ENCODE measurements at regions not wholly inside any gene's neighbourhood (a gene's known extent, or its start where the extent isn't known, plus 50 kb on each side); places are given as distances from the start of the nearest gene placed in this dataset.

DNA sequence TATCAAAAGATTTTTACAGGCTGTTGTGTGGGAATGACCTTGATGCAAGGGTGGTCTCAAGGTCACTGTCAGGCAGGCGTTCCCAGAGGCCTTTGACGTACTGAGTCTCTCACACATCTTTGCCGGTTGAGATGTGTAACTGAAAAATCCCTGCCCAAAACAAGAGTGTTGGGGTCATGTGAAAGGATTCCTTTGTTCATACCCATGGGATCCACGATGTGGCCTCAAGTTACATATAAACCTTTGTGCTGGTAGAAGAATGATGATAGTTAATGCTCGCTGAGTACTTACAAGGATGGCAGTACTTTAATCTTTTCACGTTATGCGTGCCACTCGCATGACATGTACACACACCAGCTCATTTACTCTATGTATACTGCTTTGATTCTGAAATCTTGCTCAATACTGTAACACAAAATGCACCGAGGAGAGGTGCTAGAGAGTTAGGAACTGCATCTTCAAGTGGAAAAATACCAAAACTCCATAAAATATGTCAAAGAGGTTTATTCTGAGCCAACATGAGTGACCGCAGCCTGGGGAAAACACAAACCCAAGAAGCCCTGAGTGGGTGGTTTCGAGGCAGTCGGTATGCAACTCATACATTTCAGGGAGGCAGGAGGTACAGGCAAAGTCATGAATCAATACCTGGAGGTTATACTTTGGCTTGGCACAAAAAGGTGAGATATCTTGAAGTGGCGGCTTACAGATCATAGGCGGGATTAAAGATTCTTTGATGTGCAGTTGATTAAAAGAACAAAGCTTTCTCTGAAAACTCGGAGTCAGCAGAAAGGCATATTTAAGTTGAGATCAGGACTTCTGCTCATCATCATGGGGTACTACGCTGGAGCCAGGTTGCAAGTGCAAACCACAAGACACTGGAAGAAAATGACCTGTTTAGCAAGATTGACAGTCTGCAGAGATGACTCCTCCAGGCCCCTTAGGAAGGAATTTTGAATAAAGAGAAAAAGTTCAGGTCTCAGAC lies 87.4 kb upstream of the ARHGEF7 start:
- H3K79me2 ChIP-seq (ENCODE audit: control insufficient read depth, insufficient read depth, low read length), result no peaks in the 10 kb centered on the region
- no peak overlapping the region for H2AFZ ChIP-seq (ENCODE audit: low read depth, low read length)
- no peaks in the 10 kb centered on the region for H3K9me3 ChIP-seq (replicated peaks; ENCODE audit: control insufficient read depth, insufficient read depth, low read length)
- no peak overlapping the region for H3K9ac ChIP-seq (replicated peaks; ENCODE audit: extremely low read depth, insufficient read depth, low read length)
- no peak overlapping the region for H3K27ac ChIP-seq (ENCODE audit: insufficient read depth, low read depth, low read length)
- intact Hi-C loops (cut with micrococcal nuclease), result no loop called here
- H4K20me1 ChIP-seq (replicated peaks; ENCODE audit: control insufficient read depth, extremely low read depth, insufficient read depth, low read length), result no peaks in the 10 kb centered on the region
- no peak overlapping the region for H3K4me3 ChIP-seq (replicated peaks in 1 of 3; ENCODE audit: insufficient read depth in 1 of 3, low read depth in 1 of 3, low read length in 3 of 3)
- no peaks in the 10 kb centered on the region for H3K4me1 ChIP-seq (ENCODE audit: control insufficient read depth, extremely low read depth, insufficient read depth, low read length)
- no peaks in the 10 kb centered on the region for H3K36me3 ChIP-seq (ENCODE audit: control insufficient read depth in 2 of 2, extremely low read depth in 1 of 2, insufficient read depth in 2 of 2, low read length in 2 of 2)
- FAIRE-seq (no peak), DNase-seq (ENCODE audit: low read depth, low spot score) (no peak)
- TF ChIP-seq FOS (IDR thresholded peaks at IDR 0.05; ENCODE audit: borderline replicate concordance, insufficient read depth, low read length) (no peak), MYC (IDR thresholded peaks at IDR 0.05; ENCODE audit: low read depth, low read length) (no peak), JUN (IDR thresholded peaks at IDR 0.05; ENCODE audit: borderline replicate concordance, insufficient read depth, insufficient read length, low read depth) (no peak), GATA2 (IDR thresholded peaks at IDR 0.05; ENCODE audit: insufficient read depth, insufficient read length, low read depth, low read length) (no peak), POLR2A (IDR thresholded peaks at IDR 0.05; ENCODE audit: low read depth, low read length) (no peak), EZH2 (IDR thresholded peaks at IDR 0.05; ENCODE audit: borderline replicate concordance, low read depth, low read length, severe bottlenecking) (no peak), POLR2AphosphoS5 (IDR thresholded peaks at IDR 0.05; ENCODE audit: insufficient read depth, low read depth, low read length) (no peak)
- TF ChIP-seq, protein P1, sequence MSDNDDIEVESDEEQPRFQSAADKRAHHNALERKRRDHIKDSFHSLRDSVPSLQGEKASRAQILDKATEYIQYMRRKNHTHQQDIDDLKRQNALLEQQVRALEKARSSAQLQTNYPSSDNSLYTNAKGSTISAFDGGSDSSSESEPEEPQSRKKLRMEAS (IDR thresholded peaks at IDR 0.05; ENCODE audit: insufficient read depth, insufficient read length), result no peak
- TF ChIP-seq, protein P2, sequence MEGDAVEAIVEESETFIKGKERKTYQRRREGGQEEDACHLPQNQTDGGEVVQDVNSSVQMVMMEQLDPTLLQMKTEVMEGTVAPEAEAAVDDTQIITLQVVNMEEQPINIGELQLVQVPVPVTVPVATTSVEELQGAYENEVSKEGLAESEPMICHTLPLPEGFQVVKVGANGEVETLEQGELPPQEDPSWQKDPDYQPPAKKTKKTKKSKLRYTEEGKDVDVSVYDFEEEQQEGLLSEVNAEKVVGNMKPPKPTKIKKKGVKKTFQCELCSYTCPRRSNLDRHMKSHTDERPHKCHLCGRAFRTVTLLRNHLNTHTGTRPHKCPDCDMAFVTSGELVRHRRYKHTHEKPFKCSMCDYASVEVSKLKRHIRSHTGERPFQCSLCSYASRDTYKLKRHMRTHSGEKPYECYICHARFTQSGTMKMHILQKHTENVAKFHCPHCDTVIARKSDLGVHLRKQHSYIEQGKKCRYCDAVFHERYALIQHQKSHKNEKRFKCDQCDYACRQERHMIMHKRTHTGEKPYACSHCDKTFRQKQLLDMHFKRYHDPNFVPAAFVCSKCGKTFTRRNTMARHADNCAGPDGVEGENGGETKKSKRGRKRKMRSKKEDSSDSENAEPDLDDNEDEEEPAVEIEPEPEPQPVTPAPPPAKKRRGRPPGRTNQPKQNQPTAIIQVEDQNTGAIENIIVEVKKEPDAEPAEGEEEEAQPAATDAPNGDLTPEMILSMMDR (IDR thresholded peaks at IDR 0.05; ENCODE audit: extremely low read depth in 1 of 2, insufficient read depth in 1 of 2, low read depth in 1 of 2, low read length in 2 of 2), result no peak
- no peak overlapping the region for H3K4me2 ChIP-seq (ENCODE audit: insufficient read depth, low read length)
- no peaks in the 10 kb centered on the region for H3K9me1 ChIP-seq (replicated peaks; ENCODE audit: control insufficient read depth, extremely low read depth, insufficient read depth, low read length)
- CTCF ChIA-PET, result no interaction called here
- no TSS peak for BruUV-seq (replicated peaks)
- dilution Hi-C loops (cut with MboI; ENCODE audit: extremely low pct_ligation_motif_present, low sequenced_read_pairs), result no loop called here
- no peaks in the 10 kb centered on the region for H3K27me3 ChIP-seq (ENCODE audit: control insufficient read depth in 2 of 2, insufficient read depth in 2 of 2, low read length in 2 of 2)
- POLR2A ChIA-PET, result no interaction called here

All from endothelial cell of umbilical vein (primary cell).